SK-N-MC (cell line): ENCODE measurements at regions not wholly inside any gene's neighbourhood (a gene's known extent, or its start where the extent isn't known, plus 50 kb on each side); places are given as distances from the start of the nearest gene placed in this dataset.

Experiments used
- EZH2 ChIP-seq: fragments of 200-600 bp; sonication (generic); IDR thresholded peaks from one replicate; pipeline ENCODE4 v1.6.1; 2017; ENCODE audit warnings: antibody characterized with exemption
- POLR2AphosphoS5 ChIP-seq: IDR thresholded peaks from 2 replicates; pipeline ENCODE4 v1.6.1; 2012; ENCODE audit warnings: mild to moderate bottlenecking, low read depth, low read length, borderline replicate concordance

DNA sequence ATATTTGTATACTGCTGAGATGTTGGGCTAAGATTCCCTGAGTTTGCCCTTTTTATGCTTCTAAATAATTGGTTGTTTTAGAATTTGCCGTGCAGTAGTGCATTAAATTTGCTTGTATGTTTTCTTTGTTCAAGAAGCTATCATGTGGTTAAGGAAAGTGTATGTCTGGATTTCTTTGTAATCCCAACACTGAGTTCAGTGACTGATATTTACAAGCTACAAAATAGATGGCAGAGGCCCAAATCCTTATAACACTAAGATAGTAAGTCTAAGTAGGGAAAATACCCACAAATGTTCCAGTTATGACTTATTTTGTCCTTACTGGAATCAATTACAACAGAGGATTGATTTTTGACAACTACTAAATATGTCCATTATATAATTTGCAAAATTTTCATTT is 435.0 kb upstream of the KLF12 start:
- TF ChIP-seq EZH2, result no peak
- no peak for TF ChIP-seq POLR2AphosphoS5
